ENCODE measurements at regions not wholly inside any gene's neighbourhood (a gene's known extent, or its start where the extent isn't known, plus 50 kb on each side); places are given as distances from the start of the nearest gene placed in this dataset.

DNA sequence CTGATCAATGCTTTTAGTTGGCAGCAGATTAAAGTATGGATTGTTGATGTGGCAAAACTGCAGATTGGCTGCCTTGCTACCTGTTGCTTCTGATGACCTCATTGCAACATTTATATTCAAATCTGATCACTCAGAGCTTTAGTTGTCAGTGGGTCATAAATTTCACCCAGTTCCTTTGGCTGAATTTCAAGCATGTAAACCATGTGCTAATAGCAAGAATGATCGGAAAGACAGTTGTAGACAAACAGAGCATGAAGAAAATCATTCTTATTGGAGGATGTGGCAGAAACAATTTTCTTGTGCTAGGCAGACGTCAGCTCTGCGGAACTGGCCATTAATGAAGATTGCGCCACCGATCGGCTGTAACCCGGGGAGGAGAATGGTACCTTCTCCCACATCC is 346.6 kb upstream of the EEF2KMT start:
- TF ChIP-seq POLR2A (IDR thresholded peaks at IDR 0.05) (no peak), POLR2AphosphoS5 (IDR thresholded peaks at IDR 0.05) (no peak), EP300 (IDR thresholded peaks at IDR 0.05) (no peak)
- TF ChIP-seq, protein P1, sequence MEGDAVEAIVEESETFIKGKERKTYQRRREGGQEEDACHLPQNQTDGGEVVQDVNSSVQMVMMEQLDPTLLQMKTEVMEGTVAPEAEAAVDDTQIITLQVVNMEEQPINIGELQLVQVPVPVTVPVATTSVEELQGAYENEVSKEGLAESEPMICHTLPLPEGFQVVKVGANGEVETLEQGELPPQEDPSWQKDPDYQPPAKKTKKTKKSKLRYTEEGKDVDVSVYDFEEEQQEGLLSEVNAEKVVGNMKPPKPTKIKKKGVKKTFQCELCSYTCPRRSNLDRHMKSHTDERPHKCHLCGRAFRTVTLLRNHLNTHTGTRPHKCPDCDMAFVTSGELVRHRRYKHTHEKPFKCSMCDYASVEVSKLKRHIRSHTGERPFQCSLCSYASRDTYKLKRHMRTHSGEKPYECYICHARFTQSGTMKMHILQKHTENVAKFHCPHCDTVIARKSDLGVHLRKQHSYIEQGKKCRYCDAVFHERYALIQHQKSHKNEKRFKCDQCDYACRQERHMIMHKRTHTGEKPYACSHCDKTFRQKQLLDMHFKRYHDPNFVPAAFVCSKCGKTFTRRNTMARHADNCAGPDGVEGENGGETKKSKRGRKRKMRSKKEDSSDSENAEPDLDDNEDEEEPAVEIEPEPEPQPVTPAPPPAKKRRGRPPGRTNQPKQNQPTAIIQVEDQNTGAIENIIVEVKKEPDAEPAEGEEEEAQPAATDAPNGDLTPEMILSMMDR (IDR thresholded peaks at IDR 0.05), result no peak
